Erythroblast (primary cell): ENCODE measurements at regions not wholly inside any gene's neighbourhood (a gene's known extent, or its start where the extent isn't known, plus 50 kb on each side); places are given as distances from the start of the nearest gene placed in this dataset.

ENCODE experiments used
- GATA1 ChIP-seq: IDR thresholded peaks from 2 replicates; pipeline ENCODE4 v1.6.1; 2011; ENCODE audit warnings: low read depth, mild to moderate bottlenecking, control low read depth, low read length, moderate library complexity
- POLR2A ChIP-seq: IDR thresholded peaks from 2 replicates; pipeline ENCODE4 v1.6.1; 2011; ENCODE audit warnings: mild to moderate bottlenecking, low read length

- TF ChIP-seq POLR2A = no peak
- no peak for TF ChIP-seq GATA1
Observed at GRCh38 chr11:119970555-119971304, 167.2 kb downstream of the TRIM29 start.
